ENCODE measurements at regions not wholly inside any gene's neighbourhood (a gene's known extent, or its start where the extent isn't known, plus 50 kb on each side); places are given as distances from the start of the nearest gene placed in this dataset.
"Not testable (repeated sequence)": the region's sequence is repeated elsewhere in the genome, so short reads cannot be mapped to it uniquely, and the experiment has no call there.

DNA sequence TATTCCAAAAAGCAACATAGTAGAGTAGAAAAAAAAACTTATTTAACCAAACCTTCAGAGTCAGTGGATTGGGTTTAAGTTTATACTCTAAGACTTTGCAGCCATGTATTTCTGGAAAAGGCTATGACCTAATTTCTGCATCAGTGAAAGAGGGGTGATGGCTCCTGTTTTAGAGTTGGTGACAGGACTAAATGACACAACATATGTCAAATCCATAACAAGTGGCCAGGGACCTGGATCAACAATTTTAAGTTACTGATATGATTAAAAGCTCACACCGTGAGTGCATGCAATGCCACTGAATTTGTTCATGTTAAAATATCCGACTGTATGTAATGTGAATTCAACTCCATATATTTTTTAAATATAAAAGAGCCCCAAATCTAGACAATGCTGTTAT, 390.6 kb downstream of the TNS3 start:
- DNase-seq (ENCODE audit: low spot score): no peak

DNA sequence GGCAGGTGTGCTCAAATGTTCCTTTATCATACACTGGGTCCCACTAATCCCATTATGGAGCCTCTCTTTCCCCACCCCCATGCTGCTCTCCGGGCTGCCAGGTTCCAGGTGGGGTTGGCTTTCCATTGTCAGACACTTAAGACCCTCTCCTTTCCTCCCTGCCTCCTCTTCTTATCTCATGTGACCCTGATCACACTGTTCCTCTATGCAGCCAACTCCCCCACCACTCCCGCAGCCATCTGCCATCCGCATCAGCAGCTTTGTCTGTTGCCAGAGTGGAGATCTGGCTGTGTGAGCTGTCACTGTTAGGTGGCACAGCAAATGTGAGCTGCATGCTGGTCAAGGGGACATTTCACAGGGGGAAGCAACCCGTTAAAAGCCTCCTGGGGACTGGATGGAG, 391.4 kb downstream of the TNS3 start:
- peak; percentile 57 for DNase-seq (ENCODE audit: low spot score)

DNA sequence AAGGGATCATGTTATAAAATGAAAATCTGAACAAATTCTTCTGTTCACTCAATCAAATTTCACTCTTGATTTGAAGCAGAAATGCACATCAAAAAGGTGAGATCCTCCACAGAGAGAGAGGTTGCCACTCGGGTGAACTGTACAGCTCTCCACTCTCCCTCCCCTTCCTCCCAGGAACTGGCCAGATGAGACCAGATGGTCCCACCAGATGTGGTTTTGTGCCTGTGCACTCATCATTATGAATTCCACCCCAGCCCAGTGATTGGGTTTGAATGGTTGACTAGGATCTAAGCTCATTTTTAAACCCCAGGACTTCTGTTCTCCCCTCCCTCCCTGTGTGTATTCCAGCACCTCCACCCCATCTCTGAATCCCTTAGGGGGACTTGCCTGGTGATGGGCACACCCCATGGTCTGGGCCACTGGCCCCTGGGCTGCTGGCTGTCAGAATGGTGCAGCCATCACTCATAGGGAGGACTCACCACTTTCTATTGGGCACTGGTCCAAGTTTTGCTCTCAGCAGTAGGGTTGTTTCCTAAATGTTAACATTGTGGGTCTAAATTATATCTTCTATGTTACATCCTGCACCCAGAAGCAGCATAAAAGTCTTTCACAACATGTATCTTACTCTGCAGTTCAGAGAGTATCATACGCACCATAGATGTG, 393.1 kb downstream of the TNS3 start:
- peak; percentile 31 for DNase-seq (ENCODE audit: low spot score)

GRCh38 chr7:47188136-47188535, 393.8 kb downstream of the TNS3 start:
- no peak for DNase-seq (ENCODE audit: low spot score)

- no peak for DNase-seq (ENCODE audit: low spot score)
Observed at GRCh38 chr7:47186316-47186715, 395.6 kb downstream of the TNS3 start.

GRCh38 chr7:47185839-47186238, 396.1 kb downstream of the TNS3 start:
- DNase-seq (ENCODE audit: low spot score): no peak

- DNase-seq (ENCODE audit: low spot score): no peak
Observed at GRCh38 chr7:47185170-47185569, 396.7 kb downstream of the TNS3 start.

GRCh38 chr7:47183862-47184590, 397.9 kb downstream of the TNS3 start:
- DNase-seq (ENCODE audit: low spot score): no peak

DNA sequence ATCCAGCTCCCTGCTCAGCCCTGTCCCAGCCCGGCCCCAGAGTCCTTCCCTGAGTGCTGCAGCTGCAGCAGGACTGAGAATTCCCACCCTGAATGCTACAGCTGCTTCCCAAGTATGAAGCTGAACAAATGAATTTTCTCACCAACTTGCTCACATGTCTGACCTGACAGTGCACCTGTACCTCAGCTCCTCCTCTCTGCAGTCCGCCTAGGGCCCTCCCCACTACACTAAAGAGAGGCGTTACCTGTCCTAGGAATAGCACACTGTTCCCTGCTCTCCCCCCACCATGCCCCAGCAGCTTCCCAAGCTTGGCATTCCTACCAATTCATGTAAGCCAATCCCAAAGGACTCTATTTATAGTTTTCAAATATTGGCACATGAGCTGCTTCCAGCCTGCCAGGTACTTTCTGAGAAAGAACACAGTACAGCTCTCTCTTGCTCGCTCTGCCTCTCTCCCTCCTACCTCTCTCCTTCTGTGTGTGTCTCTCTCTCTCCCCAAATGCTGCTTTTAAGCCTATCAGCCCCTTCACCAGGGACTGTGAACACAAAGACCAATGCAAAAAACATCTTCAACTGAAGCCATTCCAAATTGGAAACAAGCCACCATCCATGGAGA, 400.1 kb downstream of the TNS3 start:
- no peak for DNase-seq (ENCODE audit: low spot score)

GRCh38 chr7:47180516-47180826, 401.4 kb downstream of the TNS3 start:
- no peak for DNase-seq (ENCODE audit: low spot score)

- DNase-seq (ENCODE audit: low spot score): peak; percentile 65
Observed at GRCh38 chr7:47179812-47180515, 401.9 kb downstream of the TNS3 start.

DNA sequence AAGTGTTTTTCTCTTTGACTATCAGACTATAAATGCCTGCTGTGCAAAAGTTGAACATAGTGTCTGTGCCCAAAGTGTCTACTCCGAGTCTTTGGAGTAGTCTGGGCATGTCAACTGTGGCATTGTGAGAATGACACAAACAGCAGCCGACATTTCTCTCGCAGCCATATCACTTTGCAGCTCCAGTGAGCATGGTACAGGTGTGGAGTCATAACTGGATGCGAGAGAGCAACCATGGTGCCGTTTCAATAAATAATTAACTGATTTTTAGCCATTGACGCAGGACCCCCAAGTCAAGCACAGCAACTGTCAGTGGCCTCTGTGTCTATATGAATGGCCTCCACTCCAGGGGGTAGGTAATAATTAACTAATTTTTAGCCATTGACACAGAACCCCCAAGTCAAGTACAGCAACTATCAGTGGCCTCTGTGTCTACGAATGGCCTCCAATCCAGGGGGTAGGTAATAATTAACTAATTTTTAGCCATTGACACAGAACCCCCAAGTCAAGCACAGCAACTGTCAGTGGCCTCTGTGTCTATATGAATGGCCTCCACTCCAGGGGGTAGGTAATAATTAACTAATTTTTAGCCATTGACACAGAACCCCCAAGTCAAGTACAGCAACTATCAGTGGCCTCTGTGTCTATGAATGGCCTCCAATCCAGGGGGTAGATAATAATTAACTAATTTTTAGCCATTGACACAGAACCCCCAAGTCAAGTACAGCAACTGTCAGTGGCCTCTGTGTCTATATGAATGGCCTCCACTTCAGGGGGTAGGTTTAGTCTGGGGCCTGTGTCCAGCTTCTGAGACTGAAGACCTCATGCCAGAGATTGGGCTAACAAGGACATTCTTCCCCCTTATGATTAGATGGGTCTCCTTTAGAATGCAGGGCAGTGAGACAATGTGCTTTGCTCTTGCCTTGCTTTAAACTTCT, 409.0 kb downstream of the TNS3 start:
- DNase-seq (ENCODE audit: low spot score): not testable (repeated sequence)

- DNase-seq (ENCODE audit: low spot score): no peak
Observed at GRCh38 chr7:47170516-47170915, 411.4 kb downstream of the TNS3 start.

- no peak for DNase-seq (ENCODE audit: low spot score)
Observed at GRCh38 chr7:47154791-47155190, 427.1 kb downstream of the TNS3 start.

DNA sequence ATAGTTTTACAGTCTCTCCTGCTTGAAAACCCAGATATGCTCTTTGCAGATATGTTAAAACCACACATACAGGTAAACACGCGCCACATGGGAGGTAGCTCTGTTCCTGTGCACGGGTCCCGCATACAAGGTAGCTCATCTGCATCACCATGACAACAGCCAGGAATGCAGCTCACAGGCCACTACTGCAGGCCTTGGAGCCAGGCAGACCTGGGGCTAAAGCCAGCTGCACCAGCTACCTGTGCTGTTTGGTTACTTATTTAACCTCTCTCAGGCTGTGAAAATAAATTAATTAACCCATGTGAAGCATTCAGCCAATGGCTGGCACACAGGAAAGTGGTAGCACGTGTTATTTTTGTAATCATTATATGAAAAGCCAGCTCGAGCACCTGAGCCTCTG, 428.3 kb downstream of the TNS3 start:
- peak; percentile 5 for DNase-seq (ENCODE audit: low spot score)

DNA sequence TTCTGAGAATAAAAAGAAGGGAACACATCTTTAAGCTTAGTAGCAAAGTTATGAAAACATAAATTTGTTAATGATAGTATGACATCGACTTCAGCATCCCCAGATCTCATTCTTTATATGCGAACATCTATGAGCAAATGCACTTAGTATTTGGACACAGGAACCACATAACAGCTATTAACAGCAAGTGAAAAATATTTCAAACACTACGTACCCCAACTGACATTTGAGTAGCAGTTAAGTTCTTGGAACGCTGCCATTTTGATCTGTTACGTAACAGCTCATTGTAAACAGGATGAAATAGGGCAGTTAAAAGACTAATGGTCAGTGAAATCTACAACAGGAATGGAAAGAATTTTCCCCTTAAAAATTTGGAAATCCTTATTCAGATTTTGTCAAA, 428.9 kb downstream of the TNS3 start:
- no peak for DNase-seq (ENCODE audit: low spot score)

DNA sequence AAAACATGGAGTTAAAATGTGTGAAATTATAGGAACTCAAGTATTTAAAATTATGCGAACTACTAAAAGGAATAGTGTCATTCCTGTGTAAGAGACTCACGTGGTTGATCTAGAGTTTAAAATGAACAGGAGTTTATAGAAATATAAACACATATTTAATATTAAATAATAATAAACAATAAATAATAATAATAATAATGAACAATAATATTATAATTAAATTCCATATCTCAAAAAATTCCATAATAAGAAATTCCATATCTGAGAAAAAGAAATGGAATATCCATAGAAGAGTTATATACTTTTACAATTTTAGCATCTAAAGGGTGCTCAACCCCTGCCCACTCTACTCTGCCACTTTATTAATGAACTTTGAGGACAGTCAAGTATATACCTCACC, 429.6 kb downstream of the TNS3 start:
- DNase-seq (ENCODE audit: low spot score): no peak

DNA sequence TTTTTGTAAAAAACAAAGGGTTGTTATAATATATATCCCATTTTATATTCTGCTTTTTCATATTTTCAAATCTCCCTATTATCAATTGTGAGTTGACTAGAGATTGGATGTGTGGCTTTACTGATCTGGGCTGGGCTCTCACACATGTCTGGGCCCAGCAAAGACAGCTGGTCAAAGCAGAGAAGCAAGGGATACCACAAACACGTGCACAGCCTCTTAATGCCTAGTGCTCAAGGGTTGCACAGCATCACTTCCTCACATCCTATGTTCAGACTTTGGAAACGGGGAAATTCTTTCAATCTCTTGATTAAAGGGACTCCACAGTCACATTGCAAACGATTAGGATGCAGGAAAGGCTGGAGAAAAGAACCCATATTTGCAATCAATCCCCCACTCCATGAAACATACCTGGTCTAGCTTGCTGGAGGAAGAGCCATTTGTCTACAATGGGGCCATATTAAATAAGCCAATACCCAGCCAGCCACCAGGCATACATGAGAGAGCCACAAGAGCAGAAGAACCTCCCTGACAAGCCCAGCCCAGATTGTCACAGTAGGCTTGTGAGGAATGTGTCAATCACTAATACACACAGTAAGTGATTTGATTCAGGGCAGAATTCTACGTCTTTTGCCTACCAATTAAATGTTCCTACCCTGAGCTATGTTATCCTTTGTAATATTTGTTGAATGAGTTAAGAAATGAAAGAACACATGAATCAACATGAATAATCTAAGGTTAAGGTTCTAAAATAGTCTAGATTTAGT, 431.2 kb downstream of the TNS3 start:
- no peak for DNase-seq (ENCODE audit: low spot score)

GRCh38 chr7:47149971-47150370, 431.9 kb downstream of the TNS3 start:
- no peak for DNase-seq (ENCODE audit: low spot score)

GRCh38 chr7:47149208-47149839, 432.6 kb downstream of the TNS3 start:
- no peak for DNase-seq (ENCODE audit: low spot score)

Data from SK-N-DZ (cell line).